HG02798 (cell line): ENCODE measurements at regions not wholly inside any gene's neighbourhood (a gene's known extent, or its start where the extent isn't known, plus 50 kb on each side); places are given as distances from the start of the nearest gene placed in this dataset.
"Not testable (repeated sequence)": the region's sequence is repeated elsewhere in the genome, so short reads cannot be mapped to it uniquely, and the experiment has no call there.

Source experiments
- ATAC-seq: cut with Tn5 transposase; IDR thresholded peaks from one replicate; pipeline ENCODE4 v1.9.1; 2021; ENCODE audit warnings: mild to moderate bottlenecking; ENCODE audit not compliant: unreplicated experiment, poor library complexity

GRCh38 chr14:101634202-101634849, 73.0 kb downstream of the DIO3 start:
- no peak for ATAC-seq

GRCh38 chr14:101634850-101635748, 73.8 kb downstream of the DIO3 start:
- ATAC-seq, result no peak

- peak; percentile 78 for ATAC-seq
Measured at GRCh38 chr14:101635749-101636560, 74.7 kb downstream of the DIO3 start.

- no peak for ATAC-seq
Measured at GRCh38 chr14:101639241-101639833, 78.0 kb downstream of the DIO3 start.

- ATAC-seq, result no peak
Measured at GRCh38 chr14:101643651-101644050, 82.4 kb downstream of the DIO3 start.

GRCh38 chr14:101654051-101654450, 92.8 kb downstream of the DIO3 start:
- no peak for ATAC-seq

- no peak for ATAC-seq
Measured at GRCh38 chr14:101657372-101657771, 96.1 kb downstream of the DIO3 start.

- ATAC-seq, result no peak
Measured at GRCh38 chr14:101665478-101666078, 95.9 kb upstream of the PPP2R5C start.

- ATAC-seq, result no peak
Measured at GRCh38 chr14:101666264-101666663, 95.2 kb upstream of the PPP2R5C start.

GRCh38 chr14:101669629-101670028, 91.9 kb upstream of the PPP2R5C start:
- no peak for ATAC-seq

GRCh38 chr14:101673873-101674272, 87.6 kb upstream of the PPP2R5C start:
- no peak for ATAC-seq

- not testable (repeated sequence) for ATAC-seq
Measured at GRCh38 chr14:101675835-101676234, 85.7 kb upstream of the PPP2R5C start.

- ATAC-seq, result not testable (repeated sequence)
Measured at GRCh38 chr14:101677912-101678327, 83.6 kb upstream of the PPP2R5C start.

- ATAC-seq, result no peak
Measured at GRCh38 chr14:101681795-101682194, 79.7 kb upstream of the PPP2R5C start.

- no peak for ATAC-seq
Measured at GRCh38 chr14:101683365-101683764, 78.1 kb upstream of the PPP2R5C start.

GRCh38 chr14:101687756-101688546, 73.6 kb upstream of the PPP2R5C start:
- ATAC-seq, result no peak

- ATAC-seq, result no peak
Measured at GRCh38 chr14:101689039-101689501, 72.4 kb upstream of the PPP2R5C start.

GRCh38 chr14:101689966-101690365, 71.5 kb upstream of the PPP2R5C start:
- not testable (repeated sequence) for ATAC-seq

- ATAC-seq, result no peak
Measured at GRCh38 chr14:101695659-101696058, 65.8 kb upstream of the PPP2R5C start.
